Mesendoderm (in vitro differentiated cells): ENCODE measurements at regions not wholly inside any gene's neighbourhood (a gene's known extent, or its start where the extent isn't known, plus 50 kb on each side); places are given as distances from the start of the nearest gene placed in this dataset.

ENCODE experiments used
- DNase-seq: peaks from one replicate; pipeline ENCODE4 v3.0.0; 2013
- H2AK5ac ChIP-seq: 2 replicates; pipeline ENCODE4 v1.6.1; 2013; ENCODE audit warnings: low read length, inconsistent platforms
- H2BK120ac ChIP-seq: 2 replicates; pipeline ENCODE4 v1.6.1; 2013; ENCODE audit warnings: low read depth, mild to moderate bottlenecking, low read length, moderate library complexity, mixed read lengths
- H2BK15ac ChIP-seq: replicated peaks from 2 replicates; pipeline ENCODE4 v1.6.1; 2013; ENCODE audit warnings: low read depth, mild to moderate bottlenecking, moderate library complexity
- H2BK5ac ChIP-seq: 2 replicates; pipeline ENCODE4 v1.6.1; 2013; ENCODE audit warnings: low read length, inconsistent platforms
- H3K18ac ChIP-seq: 2 replicates; pipeline ENCODE4 v1.6.1; 2013; ENCODE audit warnings: mild to moderate bottlenecking, low read length, mixed read lengths
- H3K23ac ChIP-seq: one replicate; pipeline ENCODE4 v1.6.1; 2013; ENCODE audit warnings: low read length
- H3K27ac ChIP-seq: 2 replicates; pipeline ENCODE4 v1.5.1; 2013; ENCODE audit warnings: low read depth, mild to moderate bottlenecking, inconsistent platforms, low read length, moderate library complexity
- H3K27me3 ChIP-seq: 2 replicates; pipeline ENCODE4 v1.6.1; 2013; ENCODE audit warnings: low read length, control low read depth, mild to moderate bottlenecking, inconsistent platforms; ENCODE audit not compliant: insufficient read depth, poor library complexity
- H3K36me3 ChIP-seq: 2 replicates; pipeline ENCODE4 v1.6.1; 2013; ENCODE audit warnings: low read length, inconsistent platforms; ENCODE audit not compliant: control insufficient read depth, insufficient read depth
- H3K4ac ChIP-seq: one replicate; pipeline ENCODE4 v1.6.1; 2013; ENCODE audit warnings: low read depth, mild to moderate bottlenecking, low read length, moderate library complexity
- H3K4me1 ChIP-seq: 2 replicates; pipeline ENCODE4 v1.6.1; 2013; ENCODE audit warnings: low read depth, low read length, inconsistent platforms; ENCODE audit not compliant: control insufficient read depth
- H3K4me2 ChIP-seq: 2 replicates; pipeline ENCODE4 v1.6.1; 2013; ENCODE audit warnings: low read length
- H3K4me3 ChIP-seq: 2 replicates; pipeline ENCODE4 v1.5.1; 2013; ENCODE audit warnings: mild to moderate bottlenecking, low read length
- H3K56ac ChIP-seq: one replicate; pipeline ENCODE4 v1.6.1; 2013; ENCODE audit warnings: low read length
- H3K79me1 ChIP-seq: 2 replicates; pipeline ENCODE4 v1.6.1; 2013; ENCODE audit warnings: low read length, inconsistent platforms
- H3K79me2 ChIP-seq: 2 replicates; pipeline ENCODE4 v1.6.1; 2013; ENCODE audit warnings: mild to moderate bottlenecking, low read length; ENCODE audit not compliant: control insufficient read depth, insufficient read depth
- H3K9ac ChIP-seq: 2 replicates; pipeline ENCODE4 v1.6.1; 2013; ENCODE audit warnings: low read length, inconsistent platforms
- H4K5ac ChIP-seq: one replicate; pipeline ENCODE4 v1.6.1; 2013; ENCODE audit warnings: low read length
- H4K8ac ChIP-seq: one replicate; pipeline ENCODE4 v1.6.1; 2013; ENCODE audit warnings: low read depth, mild to moderate bottlenecking, control low read depth, low read length, moderate library complexity
- WGBS: extraction: QIAGEN DNeasy Blood & Tissue Kit; methylation state at CpG from one replicate; pipeline ENCODE4 v1.1.7; 2013; ENCODE audit warnings: low lambda C conversion rate, missing lambda C conversion rate; ENCODE audit not compliant: insufficient coverage; ENCODE audit errors: extremely low coverage; 5-methylcytosine and 5-hydroxymethylcytosine counted together

- H3K4me3 ChIP-seq: no peak overlapping the region
- no peak overlapping the region for H3K56ac ChIP-seq
- no peak overlapping the region for H3K9ac ChIP-seq
- H3K79me1 ChIP-seq: no peaks in the 10 kb centered on the region
- WGBS: no CpG with 5 or more reads among the region's 1 CpG
- H3K4me2 ChIP-seq: no peak overlapping the region
- no peak overlapping the region for H2BK5ac ChIP-seq
- H3K27me3 ChIP-seq: no peaks in the 10 kb centered on the region
- no peak for DNase-seq
- no peak overlapping the region for H4K8ac ChIP-seq
- H2BK15ac ChIP-seq: no peak overlapping the region
- no peaks in the 10 kb centered on the region for H3K79me2 ChIP-seq
- no peaks in the 10 kb centered on the region for H3K36me3 ChIP-seq
- H4K5ac ChIP-seq: no peak overlapping the region
- no peak overlapping the region for H3K23ac ChIP-seq
- H2BK120ac ChIP-seq: no peak overlapping the region
- H3K4me1 ChIP-seq: no peaks in the 10 kb centered on the region
- H3K27ac ChIP-seq: no peak overlapping the region
- H3K4ac ChIP-seq: no peak overlapping the region
- H2AK5ac ChIP-seq: no peak overlapping the region
- H3K18ac ChIP-seq: no peak overlapping the region
These were observed 579.9 kb downstream of the MATN1 start for GRCh38 chr1:30143517-30143916.

GRCh38 chr1:30140566-30140965 lies 582.8 kb downstream of the MATN1 start:
- H3K79me1 ChIP-seq: no peaks in the 10 kb centered on the region
- no CpG with 5 or more reads among the region's 7 CpGs for WGBS

GRCh38 chr1:30138891-30139290 lies 584.5 kb downstream of the MATN1 start:
- Histone ChIP-seq H3K79me1 (no peaks in the 10 kb centered on the region), H3K27ac (no peak overlapping the region), H3K9ac (no peak overlapping the region), H3K23ac (no peak overlapping the region), H2AK5ac (no peak overlapping the region), H2BK15ac (no peak overlapping the region), H2BK120ac (no peak overlapping the region), H3K4me1 (no peaks in the 10 kb centered on the region), H3K4me3 (no peak overlapping the region), H2BK5ac (no peak overlapping the region), H3K18ac (no peak overlapping the region), H4K5ac (no peak overlapping the region), H3K4me2 (no peak overlapping the region), H4K8ac (no peak overlapping the region), H3K4ac (no peak overlapping the region), H3K79me2 (no peaks in the 10 kb centered on the region), H3K56ac (no peak overlapping the region), H3K27me3 (no peaks in the 10 kb centered on the region), H3K36me3 (no peaks in the 10 kb centered on the region)
- no peak for DNase-seq
- no CpG with 5 or more reads among the region's 5 CpGs for WGBS

More at GRCh38 chr1:30140566-30140965, 582.8 kb downstream of the MATN1 start:
- Histone ChIP-seq H3K79me2 (no peaks in the 10 kb centered on the region), H4K8ac (no peak overlapping the region), H3K27me3 (no peaks in the 10 kb centered on the region), H4K5ac (no peak overlapping the region), H3K56ac (no peak overlapping the region), H3K4me1 (no peaks in the 10 kb centered on the region), H3K23ac (no peak overlapping the region), H3K4me3 (no peak overlapping the region), H3K27ac (no peak overlapping the region), H2BK120ac (no peak overlapping the region), H2BK15ac (no peak overlapping the region), H2AK5ac (no peak overlapping the region), H3K9ac (no peak overlapping the region), H2BK5ac (no peak overlapping the region), H3K18ac (no peak overlapping the region), H3K4me2 (no peak overlapping the region), H3K36me3 (no peaks in the 10 kb centered on the region), H3K4ac (no peak overlapping the region)
- DNase-seq: no peak

GRCh38 chr1:30137001-30137400 lies 586.4 kb downstream of the MATN1 start:
- no peak overlapping the region for H3K56ac ChIP-seq
- WGBS: no CpG with 5 or more reads among the region's 3 CpGs
- no peak overlapping the region for H2AK5ac ChIP-seq
- H3K23ac ChIP-seq: no peak overlapping the region
- H2BK15ac ChIP-seq: no peak overlapping the region
- no peaks in the 10 kb centered on the region for H3K4me1 ChIP-seq
- H3K9ac ChIP-seq: no peak overlapping the region
- no peaks in the 10 kb centered on the region for H3K36me3 ChIP-seq
- H2BK120ac ChIP-seq: no peak overlapping the region
- no peaks in the 10 kb centered on the region for H3K79me2 ChIP-seq
- H3K4me3 ChIP-seq: no peak overlapping the region
- no peaks in the 10 kb centered on the region for H3K79me1 ChIP-seq
- H3K18ac ChIP-seq: no peak overlapping the region
- H3K27ac ChIP-seq: no peak overlapping the region
- H3K4me2 ChIP-seq: no peak overlapping the region
- H4K8ac ChIP-seq: no peak overlapping the region
- H4K5ac ChIP-seq: no peak overlapping the region
- H2BK5ac ChIP-seq: no peak overlapping the region
- no peak for DNase-seq
- no peak overlapping the region for H3K4ac ChIP-seq
- no peaks in the 10 kb centered on the region for H3K27me3 ChIP-seq

GRCh38 chr1:30135698-30136097 lies 587.7 kb downstream of the MATN1 start:
- no CpG with 5 or more reads among the region's 4 CpGs for WGBS
- no peak overlapping the region for H2BK120ac ChIP-seq

GRCh38 chr1:30134466-30135217 lies 588.7 kb downstream of the MATN1 start:
- Histone ChIP-seq H3K36me3 (no peaks in the 10 kb centered on the region), H4K8ac (no peak overlapping the region), H3K27me3 (no peaks in the 10 kb centered on the region), H3K4me1 (no peaks in the 10 kb centered on the region), H3K79me2 (no peaks in the 10 kb centered on the region), H3K4ac (no peak overlapping the region), H3K27ac (no peak overlapping the region), H3K79me1 (no peaks in the 10 kb centered on the region), H2BK15ac (no peak overlapping the region), H3K9ac (no peak overlapping the region), H3K23ac (no peak overlapping the region), H4K5ac (no peak overlapping the region), H2BK120ac (no peak overlapping the region), H3K56ac (no peak overlapping the region), H2AK5ac (no peak overlapping the region), H2BK5ac (no peak overlapping the region), H3K4me2 (no peak overlapping the region), H3K18ac (no peak overlapping the region), H3K4me3 (no peak overlapping the region)
- no CpG with 5 or more reads among the region's 18 CpGs for WGBS
- DNase-seq: no peak

More at GRCh38 chr1:30135698-30136097, 587.7 kb downstream of the MATN1 start:
- Histone ChIP-seq H2BK5ac (no peak overlapping the region), H3K79me1 (no peaks in the 10 kb centered on the region), H2BK15ac (no peak overlapping the region), H3K4me2 (no peak overlapping the region), H3K4me1 (no peaks in the 10 kb centered on the region), H3K9ac (no peak overlapping the region), H3K27me3 (no peaks in the 10 kb centered on the region), H3K4ac (no peak overlapping the region), H3K4me3 (no peak overlapping the region), H3K27ac (no peak overlapping the region), H2AK5ac (no peak overlapping the region), H3K36me3 (no peaks in the 10 kb centered on the region), H3K56ac (no peak overlapping the region), H4K5ac (no peak overlapping the region), H3K23ac (no peak overlapping the region), H3K18ac (no peak overlapping the region), H4K8ac (no peak overlapping the region), H3K79me2 (no peaks in the 10 kb centered on the region)
- DNase-seq: no peak
